Brain pericyte (primary cell): ENCODE measurements at regions not wholly inside any gene's neighbourhood (a gene's known extent, or its start where the extent isn't known, plus 50 kb on each side); places are given as distances from the start of the nearest gene placed in this dataset.
"Not testable (repeated sequence)": the region's sequence is repeated elsewhere in the genome, so short reads cannot be mapped to it uniquely, and the experiment has no call there.

ENCODE experiments used
- DNase-seq: peaks from one replicate; pipeline ENCODE4 v3.0.0-alpha.2; 2012; ENCODE audit warnings: low read depth, low spot score

- no peak for DNase-seq
Measured at GRCh38 chr5:14944350-14944739, 72.8 kb upstream of the ANKH start.

GRCh38 chr5:14942212-14942611 lies 70.6 kb upstream of the ANKH start:
- DNase-seq: no peak

GRCh38 chr5:14937254-14937653 lies 65.7 kb upstream of the ANKH start:
- no peak for DNase-seq

- no peak for DNase-seq
Measured at GRCh38 chr5:14936588-14936987, 65.0 kb upstream of the ANKH start.

- DNase-seq: no peak
Measured at GRCh38 chr5:14935341-14935740, 63.8 kb upstream of the ANKH start.

GRCh38 chr5:14932902-14933469 lies 61.4 kb upstream of the ANKH start:
- DNase-seq: peak; percentile 24

- no peak for DNase-seq
Measured at GRCh38 chr5:14930486-14930885, 58.9 kb upstream of the ANKH start.

GRCh38 chr5:14929293-14930065 lies 57.9 kb upstream of the ANKH start:
- DNase-seq: no peak

GRCh38 chr5:14928661-14929060 lies 57.1 kb upstream of the ANKH start:
- no peak for DNase-seq

GRCh38 chr5:14925326-14925725 lies 53.7 kb upstream of the ANKH start:
- DNase-seq: no peak

GRCh38 chr5:14922952-14923351 lies 51.4 kb upstream of the ANKH start:
- not testable (repeated sequence) for DNase-seq

- DNase-seq: no peak
Measured at GRCh38 chr5:14922456-14922855, 50.9 kb upstream of the ANKH start.
